ENCODE measurements at regions not wholly inside any gene's neighbourhood (a gene's known extent, or its start where the extent isn't known, plus 50 kb on each side); places are given as distances from the start of the nearest gene placed in this dataset.

- no peaks in the 10 kb centered on the region for H3K36me3 Mint-ChIP-seq
- POLR2A ChIA-PET = no interaction called here
- DNase-seq (no peak), ATAC-seq (ENCODE audit: low read depth) (no peak)
- no peaks in the 10 kb centered on the region for H3K9me3 Mint-ChIP-seq
- H3K4me3 Mint-ChIP-seq = no peak overlapping the region
- H3K27me3 Mint-ChIP-seq = no peaks in the 10 kb centered on the region
- no peak overlapping the region for H3K27ac Mint-ChIP-seq
- no peaks in the 10 kb centered on the region for H3K4me1 Mint-ChIP-seq
Observed at GRCh38 chr14:31947680-31948595, 129.2 kb upstream of the ARHGAP5 start.

GRCh38 chr14:31949709-31950108, 127.4 kb upstream of the ARHGAP5 start:
- Mint-ChIP-seq H3K4me3 (no peak overlapping the region), H3K27me3 (no peaks in the 10 kb centered on the region), H3K36me3 (no peaks in the 10 kb centered on the region), H3K27ac (no peak overlapping the region), H3K9me3 (no peaks in the 10 kb centered on the region), H3K4me1 (no peaks in the 10 kb centered on the region)
- ATAC-seq (ENCODE audit: low read depth) (no peak), DNase-seq (no peak)
- POLR2A ChIA-PET = no interaction called here

- POLR2A ChIA-PET = no interaction called here
- no peak for DNase-seq
- H3K27ac Mint-ChIP-seq = no peak overlapping the region
- no peak overlapping the region for H3K4me3 Mint-ChIP-seq
- no peaks in the 10 kb centered on the region for H3K36me3 Mint-ChIP-seq
- no peaks in the 10 kb centered on the region for H3K27me3 Mint-ChIP-seq
- H3K4me1 Mint-ChIP-seq = no peaks in the 10 kb centered on the region
- ATAC-seq (ENCODE audit: low read depth) = no peak
- no peaks in the 10 kb centered on the region for H3K9me3 Mint-ChIP-seq
Observed at GRCh38 chr14:31950331-31950730, 126.8 kb upstream of the ARHGAP5 start.

GRCh38 chr14:31950764-31951637, 126.1 kb upstream of the ARHGAP5 start:
- Mint-ChIP-seq H3K36me3 (no peaks in the 10 kb centered on the region), H3K4me3 (no peak overlapping the region), H3K27me3 (no peaks in the 10 kb centered on the region), H3K4me1 (no peaks in the 10 kb centered on the region), H3K9me3 (no peaks in the 10 kb centered on the region), H3K27ac (no peak overlapping the region)
- ATAC-seq (ENCODE audit: low read depth) = no peak
- DNase-seq = no peak
- POLR2A ChIA-PET = no interaction called here

- Mint-ChIP-seq H3K4me3 (no peak overlapping the region), H3K9me3 (no peaks in the 10 kb centered on the region), H3K4me1 (no peaks in the 10 kb centered on the region), H3K27me3 (no peaks in the 10 kb centered on the region), H3K36me3 (no peaks in the 10 kb centered on the region), H3K27ac (no peak overlapping the region)
- DNase-seq = no peak
- ATAC-seq (ENCODE audit: low read depth) = no peak
- POLR2A ChIA-PET = no interaction called here
Observed at GRCh38 chr14:31951638-31951964, 125.5 kb upstream of the ARHGAP5 start.

- DNase-seq (no peak), ATAC-seq (ENCODE audit: low read depth) (no peak)
- Mint-ChIP-seq H3K4me1 (no peaks in the 10 kb centered on the region), H3K36me3 (no peaks in the 10 kb centered on the region), H3K27me3 (peaks cover 2% of the 10 kb centered on the region), H3K9me3 (no peaks in the 10 kb centered on the region), H3K4me3 (no peak overlapping the region), H3K27ac (no peak overlapping the region)
- POLR2A ChIA-PET = no interaction called here
Observed at GRCh38 chr14:31952573-31952972, 124.5 kb upstream of the ARHGAP5 start.

- no peaks in the 10 kb centered on the region for H3K9me3 Mint-ChIP-seq
- peaks cover 2% of the 10 kb centered on the region for H3K27me3 Mint-ChIP-seq
- DNase-seq (no peak), ATAC-seq (ENCODE audit: low read depth) (no peak)
- H3K27ac Mint-ChIP-seq = no peak overlapping the region
- no peak overlapping the region for H3K4me3 Mint-ChIP-seq
- no peaks in the 10 kb centered on the region for H3K36me3 Mint-ChIP-seq
- POLR2A ChIA-PET = no interaction called here
- H3K4me1 Mint-ChIP-seq = no peaks in the 10 kb centered on the region
Observed at GRCh38 chr14:31953210-31953609, 123.9 kb upstream of the ARHGAP5 start.

GRCh38 chr14:31954991-31955390, 122.1 kb upstream of the ARHGAP5 start:
- ATAC-seq (ENCODE audit: low read depth) (no peak), DNase-seq (no peak)
- Mint-ChIP-seq H3K36me3 (no peaks in the 10 kb centered on the region), H3K27ac (no peak overlapping the region), H3K27me3 (peaks cover 2% of the 10 kb centered on the region), H3K4me3 (no peak overlapping the region), H3K4me1 (no peaks in the 10 kb centered on the region), H3K9me3 (no peaks in the 10 kb centered on the region)
- POLR2A ChIA-PET = no interaction called here

- Mint-ChIP-seq H3K4me3 (no peak overlapping the region), H3K36me3 (no peaks in the 10 kb centered on the region), H3K27ac (no peak overlapping the region), H3K4me1 (no peaks in the 10 kb centered on the region), H3K27me3 (peaks cover 2% of the 10 kb centered on the region), H3K9me3 (peaks cover 1% of the 10 kb centered on the region)
- ATAC-seq (ENCODE audit: low read depth) = no peak
- POLR2A ChIA-PET = no interaction called here
- DNase-seq = no peak
Observed at GRCh38 chr14:31955936-31956579, 121.0 kb upstream of the ARHGAP5 start.

- DNase-seq (no peak), ATAC-seq (ENCODE audit: low read depth) (no peak)
- Mint-ChIP-seq H3K4me3 (no peak overlapping the region), H3K9me3 (peaks cover 1% of the 10 kb centered on the region), H3K27ac (no peak overlapping the region), H3K36me3 (no peaks in the 10 kb centered on the region), H3K4me1 (no peaks in the 10 kb centered on the region), H3K27me3 (peaks cover 5% of the 10 kb centered on the region)
- POLR2A ChIA-PET = no interaction called here
Observed at GRCh38 chr14:31957565-31957964, 119.5 kb upstream of the ARHGAP5 start.

GRCh38 chr14:31960039-31960438, 117.1 kb upstream of the ARHGAP5 start:
- POLR2A ChIA-PET = no interaction called here
- no peak overlapping the region for H3K4me3 Mint-ChIP-seq

GRCh38 chr14:31961896-31962295, 115.2 kb upstream of the ARHGAP5 start:
- Mint-ChIP-seq H3K27ac (no peak overlapping the region), H3K27me3 (peaks cover 5% of the 10 kb centered on the region), H3K9me3 (peaks cover 1% of the 10 kb centered on the region), H3K4me1 (no peaks in the 10 kb centered on the region), H3K36me3 (no peaks in the 10 kb centered on the region), H3K4me3 (no peak overlapping the region)
- no peak for ATAC-seq (ENCODE audit: low read depth)
- DNase-seq = no peak
- POLR2A ChIA-PET = no interaction called here

More at GRCh38 chr14:31960039-31960438, 117.1 kb upstream of the ARHGAP5 start:
- H3K27me3 Mint-ChIP-seq = peaks cover 5% of the 10 kb centered on the region
- no peaks in the 10 kb centered on the region for H3K36me3 Mint-ChIP-seq
- peaks cover 1% of the 10 kb centered on the region for H3K9me3 Mint-ChIP-seq
- no peak overlapping the region for H3K27ac Mint-ChIP-seq
- ATAC-seq (ENCODE audit: low read depth) (no peak), DNase-seq (no peak)
- H3K4me1 Mint-ChIP-seq = no peaks in the 10 kb centered on the region

GRCh38 chr14:31962920-31963319, 114.2 kb upstream of the ARHGAP5 start:
- DNase-seq = no peak
- Mint-ChIP-seq H3K4me3 (no peak overlapping the region), H3K9me3 (peaks cover 1% of the 10 kb centered on the region), H3K27ac (no peak overlapping the region), H3K4me1 (no peaks in the 10 kb centered on the region), H3K36me3 (no peaks in the 10 kb centered on the region), H3K27me3 (peaks cover 3% of the 10 kb centered on the region)
- POLR2A ChIA-PET = no interaction called here
- ATAC-seq (ENCODE audit: low read depth) = no peak
